A549 (cell line): ENCODE measurements at regions not wholly inside any gene's neighbourhood (a gene's known extent, or its start where the extent isn't known, plus 50 kb on each side); places are given as distances from the start of the nearest gene placed in this dataset.
A peak's percentile ranks its signal among the peaks of the same experiment; 100 is the strongest.

Source experiments
- ATAC-seq, 2 experiments: fragments of 200-7000 bp in 1 of 2; fragments of >200 bp in 1 of 2; cut with Nextera tagmentation in 1 of 2; cut with Tn5 transposase in 1 of 2; 3 replicates each; pipeline versions ENCODE4 v1.8.0 to v1.9.1; 2018 to 2020; ENCODE audit warnings: mild to moderate bottlenecking in 1 of 2, moderate library complexity in 1 of 2
- CTCF ChIA-PET: fragments of 300-600 bp; sonication (Branson Sonifier 250); formaldehyde crosslinking; extraction: SDS; loops from one replicate; lab custom pipeline; 2021; ENCODE audit warnings: antibody characterized with exemption, inconsistent platforms; lab: Yijun Ruan, JAX
- POLR2A ChIA-PET: fragments of 350-600 bp; formaldehyde crosslinking; extraction: SDS; loops from one replicate; lab custom pipeline; 2021; ENCODE audit warnings: antibody characterized with exemption, inconsistent platforms; lab: Yijun Ruan, JAX
- DNase-seq, 2 experiments: peaks; one replicate each; pipeline versions ENCODE4 v3.0.0 to v3.0.0-alpha.2; 2011 to 2016; ENCODE audit warnings: low read depth in 1 of 2, low spot score in 1 of 2
- FAIRE-seq: peaks from 2 replicates; lab custom pipeline; 2011; peaks lifted over from hg19 to GRCh38; lab: Jason Lieb, UNC
- H3K27ac ChIP-seq, 2 experiments: fragments of >200 bp; sonication (Bioruptor Twin); formaldehyde crosslinking; 3 replicates each; pipeline ENCODE4 v1.5.1; 2016 to 2017
- H3K4me1 ChIP-seq: fragments of >200 bp; sonication (Bioruptor Twin); formaldehyde crosslinking; 3 replicates; pipeline ENCODE4 v1.6.1; 2016
- H3K4me2 ChIP-seq: fragments of >200 bp; sonication (Bioruptor Twin); formaldehyde crosslinking; 3 replicates; pipeline ENCODE4 v1.6.1; 2016
- H3K4me3 ChIP-seq: fragments of >200 bp; sonication (Bioruptor Twin); formaldehyde crosslinking; 3 replicates; pipeline ENCODE4 v1.5.1; 2016
- H3K9me3 ChIP-seq: fragments of >200 bp; sonication (Bioruptor Twin); formaldehyde crosslinking; 3 replicates; pipeline ENCODE4 v1.6.1; 2016
- BHLHE40 ChIP-seq: IDR thresholded peaks from 2 replicates; pipeline ENCODE4 v1.6.1; 2012; ENCODE audit warnings: low read depth, low read length, inconsistent platforms
- CHD4 ChIP-seq: fragments of 200-600 bp; sonication (generic); IDR thresholded peaks from 2 replicates; pipeline ENCODE4 v1.6.1; 2016; ENCODE audit warnings: antibody characterized with exemption, mild to moderate bottlenecking, borderline replicate concordance
- EP300 ChIP-seq, 2 experiments: fragments of >200 bp; sonication (Bioruptor Twin); formaldehyde crosslinking; IDR thresholded peaks; 2 replicates in 1 of 2; 3 replicates in 1 of 2; pipeline ENCODE4 v1.6.1; 2016 to 2017
- ESRRA ChIP-seq: fragments of 150-350 bp; IDR thresholded peaks from 2 replicates; pipeline ENCODE4 v1.6.1; 2014; ENCODE audit warnings: mild to moderate bottlenecking, low read length, borderline replicate concordance
- FOSL2 ChIP-seq, 2 experiments: fragments of 450-650 bp in 1 of 2; fragments of >200 bp in 1 of 2; sonication (Bioruptor Twin) in 1 of 2; formaldehyde crosslinking; IDR thresholded peaks; 2 replicates each; pipeline versions ENCODE4 v1.5.0 to v1.6.1; 2016 to 2020; ENCODE audit warnings: mild to moderate bottlenecking in 1 of 2, moderate library complexity in 1 of 2
- KDM1A ChIP-seq: fragments of 200-600 bp; sonication (generic); IDR thresholded peaks from 2 replicates; pipeline ENCODE4 v1.6.1; 2016; ENCODE audit warnings: low read depth, mild to moderate bottlenecking
- MAFK ChIP-seq: fragments of 450-650 bp; IDR thresholded peaks from 2 replicates; pipeline ENCODE4 v1.6.1; 2014; ENCODE audit not compliant: partially characterized antibody
- NPAS2 ChIP-seq: fragments of 250-450 bp; sonication (Bioruptor Pico); IDR thresholded peaks from 2 replicates; pipeline ENCODE4 v1.8.0; 2022; ENCODE audit warnings: mild to moderate bottlenecking, moderate library complexity, borderline replicate concordance
- NR3C1 ChIP-seq: fragments of >200 bp; sonication (Bioruptor Twin); formaldehyde crosslinking; IDR thresholded peaks from 3 replicates; pipeline ENCODE4 v1.6.1; 2017
- PHF8 ChIP-seq: fragments of 200-600 bp; sonication (generic); IDR thresholded peaks from 2 replicates; pipeline ENCODE4 v1.6.1; 2016; ENCODE audit warnings: low read depth, mild to moderate bottlenecking, antibody characterized with exemption, moderate library complexity, borderline replicate concordance
- POLR2A ChIP-seq: IDR thresholded peaks from 2 replicates; pipeline ENCODE4 v1.6.1; 2012; ENCODE audit warnings: mild to moderate bottlenecking, low read length
- RAD21 ChIP-seq, 2 experiments: fragments of >200 bp in 1 of 2; sonication (Bioruptor Twin) in 1 of 2; formaldehyde crosslinking in 1 of 2; IDR thresholded peaks in 1 of 2; conservative IDR thresholded peaks in 1 of 2; 2 replicates in 1 of 2; 3 replicates in 1 of 2; pipeline ENCODE4 v1.6.1; 2012 to 2018; ENCODE audit warnings: inconsistent platforms in 1 of 2
- RFX5 ChIP-seq: fragments of 450-650 bp; IDR thresholded peaks from 2 replicates; pipeline ENCODE4 v1.7.1; 2014; ENCODE audit warnings: antibody characterized with exemption, mild to moderate bottlenecking, moderate library complexity
- SMC3 ChIP-seq: fragments of >200 bp; sonication (Bioruptor Twin); formaldehyde crosslinking; IDR thresholded peaks from 3 replicates; pipeline ENCODE4 v1.6.1; 2018; ENCODE audit warnings: inconsistent platforms
- SREBF2 ChIP-seq: fragments of 450-650 bp; IDR thresholded peaks from 2 replicates; pipeline ENCODE4 v1.6.1; 2014; ENCODE audit warnings: mild to moderate bottlenecking, moderate library complexity
- TFCP2L1 ChIP-seq: fragments of 250-450 bp; sonication (Bioruptor Pico); IDR thresholded peaks from 2 replicates; pipeline ENCODE4 v1.5.0; 2021; ENCODE audit warnings: mild to moderate bottlenecking
- TP53 ChIP-seq: fragments of 250-450 bp; sonication (Bioruptor Pico); IDR thresholded peaks from 2 replicates; pipeline ENCODE4 v1.5.0; 2021; ENCODE audit warnings: mild to moderate bottlenecking, moderate library complexity
- ZFP36 ChIP-seq: fragments of 450-650 bp; IDR thresholded peaks from 2 replicates; pipeline ENCODE4 v1.6.1; 2014; ENCODE audit warnings: borderline replicate concordance; ENCODE audit not compliant: partially characterized antibody
- WGBS: methylation state at CpG from one replicate; pipeline ENCODE4 v1.1.6; 2017; ENCODE audit errors: missing lambda C conversion rate; 5-methylcytosine and 5-hydroxymethylcytosine counted together
- TF ChIP-seq, protein P1 (sequence below): fragments of >200 bp; sonication (Bioruptor Twin); formaldehyde crosslinking; IDR thresholded peaks from 3 replicates; pipeline ENCODE4 v1.5.1; 2016
- TF ChIP-seq, protein P2 (sequence below): fragments of 250-450 bp; sonication (Bioruptor Pico); IDR thresholded peaks from 2 replicates; pipeline ENCODE4 v1.5.0; 2020; ENCODE audit warnings: low read depth, mild to moderate bottlenecking, moderate library complexity
- TF ChIP-seq, protein P3 (sequence below): IDR thresholded peaks from 2 replicates; pipeline ENCODE4 v1.6.1; 2012
- TF ChIP-seq, protein P4 (sequence below): fragments of >200 bp; sonication (Bioruptor Twin); formaldehyde crosslinking; IDR thresholded peaks from 3 replicates; pipeline ENCODE4 v1.6.1; 2016
- TF ChIP-seq, protein P5 (sequence below): fragments of 450-650 bp; IDR thresholded peaks from 2 replicates; pipeline ENCODE4 v1.6.1; 2014; ENCODE audit warnings: antibody characterized with exemption

DNA sequence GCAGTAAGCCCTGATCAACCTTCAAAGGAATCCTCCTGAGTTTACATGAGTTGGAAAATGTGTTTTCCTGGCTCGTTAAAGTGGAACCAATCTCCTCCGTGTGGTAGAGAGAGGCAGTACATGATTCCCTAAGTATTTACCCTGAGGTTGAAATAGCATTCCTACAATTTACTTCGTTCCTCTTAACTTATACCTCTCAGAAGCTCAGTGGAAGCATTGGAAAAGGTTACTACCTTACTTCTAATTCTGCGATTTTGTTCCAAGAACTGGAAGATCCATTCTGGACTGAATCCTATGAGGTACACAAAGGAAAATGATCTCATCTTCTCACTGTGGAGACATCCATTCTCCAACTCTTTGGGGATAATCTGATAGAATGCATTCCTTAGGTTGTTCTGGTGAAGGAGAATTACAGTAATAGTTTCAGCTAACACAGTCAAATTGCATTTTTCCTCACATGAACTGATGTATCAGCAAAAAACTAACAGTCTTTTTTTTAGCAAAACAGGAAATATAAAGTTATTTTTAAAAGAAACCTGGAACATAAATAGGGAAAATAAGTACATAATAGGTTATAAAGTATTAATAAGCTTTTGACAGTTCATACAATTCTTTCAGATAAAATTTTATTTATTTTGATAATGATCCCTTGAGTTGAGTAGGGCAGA lies 475.6 kb downstream of the PDZRN4 start:
- Histone ChIP-seq H3K4me1 (no peaks in the 10 kb centered on the region), H3K4me3 (no peak overlapping the region), H3K4me2 (no peak overlapping the region), H3K27ac (no peak overlapping the region), H3K9me3 (no peaks in the 10 kb centered on the region)
- peak; percentile 68 to 78; a peak in 5 of 6 replicates for ATAC-seq
- WGBS, result 10% methylated on average over 4 of the region's 4 CpGs
- DNase-seq, result peak; percentile 18 to 39
- ChIA-PET POLR2A (no interaction called here), CTCF (interaction anchor here (1.4 kb wide), 1 partner anchor 12 kb away, joined by 3 read pairs; no protein-coding TSS in a partner anchor)
- FAIRE-seq, result no peak
- TF ChIP-seq ZFP36, result no peak
- TF ChIP-seq, protein P1, sequence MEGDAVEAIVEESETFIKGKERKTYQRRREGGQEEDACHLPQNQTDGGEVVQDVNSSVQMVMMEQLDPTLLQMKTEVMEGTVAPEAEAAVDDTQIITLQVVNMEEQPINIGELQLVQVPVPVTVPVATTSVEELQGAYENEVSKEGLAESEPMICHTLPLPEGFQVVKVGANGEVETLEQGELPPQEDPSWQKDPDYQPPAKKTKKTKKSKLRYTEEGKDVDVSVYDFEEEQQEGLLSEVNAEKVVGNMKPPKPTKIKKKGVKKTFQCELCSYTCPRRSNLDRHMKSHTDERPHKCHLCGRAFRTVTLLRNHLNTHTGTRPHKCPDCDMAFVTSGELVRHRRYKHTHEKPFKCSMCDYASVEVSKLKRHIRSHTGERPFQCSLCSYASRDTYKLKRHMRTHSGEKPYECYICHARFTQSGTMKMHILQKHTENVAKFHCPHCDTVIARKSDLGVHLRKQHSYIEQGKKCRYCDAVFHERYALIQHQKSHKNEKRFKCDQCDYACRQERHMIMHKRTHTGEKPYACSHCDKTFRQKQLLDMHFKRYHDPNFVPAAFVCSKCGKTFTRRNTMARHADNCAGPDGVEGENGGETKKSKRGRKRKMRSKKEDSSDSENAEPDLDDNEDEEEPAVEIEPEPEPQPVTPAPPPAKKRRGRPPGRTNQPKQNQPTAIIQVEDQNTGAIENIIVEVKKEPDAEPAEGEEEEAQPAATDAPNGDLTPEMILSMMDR, result peak; percentile 17; the same call in 1 of the 3 replicates
- TF ChIP-seq RAD21 (conservative IDR thresholded peaks at IDR 0.05 in 1 of 2, IDR thresholded peaks at IDR 0.05 in 1 of 2), result peak; percentile 37 to 42; a peak in 4 of 5 replicates
- TF ChIP-seq SMC3, result peak; percentile 15; the same call in 1 of the 3 replicates
- TF ChIP-seq MAFK, result peak; percentile 79
- TF ChIP-seq, protein P2, sequence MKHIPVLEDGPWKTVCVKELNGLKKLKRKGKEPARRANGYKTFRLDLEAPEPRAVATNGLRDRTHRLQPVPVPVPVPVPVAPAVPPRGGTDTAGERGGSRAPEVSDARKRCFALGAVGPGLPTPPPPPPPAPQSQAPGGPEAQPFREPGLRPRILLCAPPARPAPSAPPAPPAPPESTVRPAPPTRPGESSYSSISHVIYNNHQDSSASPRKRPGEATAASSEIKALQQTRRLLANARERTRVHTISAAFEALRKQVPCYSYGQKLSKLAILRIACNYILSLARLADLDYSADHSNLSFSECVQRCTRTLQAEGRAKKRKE (CRISPR knock-in tag), result no peak
- TF ChIP-seq, all 56 proteins: peak for 4

DNA sequence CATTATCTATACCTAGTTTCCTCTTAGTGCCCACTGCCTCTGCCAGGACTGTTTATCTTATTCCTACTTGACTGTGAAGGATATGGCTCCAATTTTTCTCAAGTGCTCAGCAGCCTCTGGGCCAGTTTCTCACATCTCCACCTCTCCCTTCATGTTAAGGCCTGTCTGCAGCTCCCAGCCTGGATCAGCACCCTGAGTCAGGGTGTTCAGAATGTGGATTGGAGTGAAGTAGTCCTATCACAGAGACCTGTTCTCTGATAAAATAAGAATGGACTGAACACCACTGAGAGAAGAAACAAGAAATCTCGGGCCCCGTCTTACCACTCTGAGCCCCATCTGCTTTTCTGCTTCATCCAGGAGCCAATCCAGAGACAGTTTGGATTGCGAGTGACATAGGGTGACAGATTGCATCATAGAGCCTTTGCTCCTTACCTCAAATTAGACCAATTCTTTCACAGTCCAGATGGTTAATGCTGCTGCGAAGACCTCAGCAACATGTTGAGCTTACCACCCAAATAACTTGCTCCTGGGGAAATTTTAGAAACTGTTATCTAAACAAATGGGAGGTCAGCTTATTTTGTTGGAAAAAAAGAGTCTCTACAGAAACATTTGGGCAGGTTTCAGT lies 473.1 kb downstream of the PDZRN4 start:
- Histone ChIP-seq H3K4me2 (no peak overlapping the region), H3K27ac (no peak overlapping the region), H3K4me1 (no peaks in the 10 kb centered on the region), H3K4me3 (no peak overlapping the region), H3K9me3 (no peaks in the 10 kb centered on the region)
- TF ChIP-seq NR3C1 (no peak), ESRRA (no peak), CHD4 (no peak), TFCP2L1 (CRISPR knock-in tag) (no peak), FOSL2 (IDR thresholded peaks at IDR 0.05) (no peak), FOSL2 (CRISPR knock-in tag; IDR thresholded peaks at IDR 0.05) (no peak), RFX5 (no peak), KDM1A (no peak), SREBF2 (no peak), PHF8 (no peak), NPAS2 (CRISPR knock-in tag) (no peak), ZFP36 (no peak), EP300 (IDR thresholded peaks at IDR 0.05) (no peak), POLR2A (no peak), TP53 (CRISPR knock-in tag) (no peak), BHLHE40 (no peak)
- TF ChIP-seq, protein P3, sequence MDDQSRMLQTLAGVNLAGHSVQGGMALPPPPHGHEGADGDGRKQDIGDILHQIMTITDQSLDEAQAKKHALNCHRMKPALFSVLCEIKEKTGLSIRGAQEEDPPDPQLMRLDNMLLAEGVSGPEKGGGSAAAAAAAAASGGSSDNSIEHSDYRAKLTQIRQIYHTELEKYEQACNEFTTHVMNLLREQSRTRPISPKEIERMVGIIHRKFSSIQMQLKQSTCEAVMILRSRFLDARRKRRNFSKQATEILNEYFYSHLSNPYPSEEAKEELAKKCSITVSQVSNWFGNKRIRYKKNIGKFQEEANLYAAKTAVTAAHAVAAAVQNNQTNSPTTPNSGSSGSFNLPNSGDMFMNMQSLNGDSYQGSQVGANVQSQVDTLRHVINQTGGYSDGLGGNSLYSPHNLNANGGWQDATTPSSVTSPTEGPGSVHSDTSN, result no peak
- TF ChIP-seq, protein P4, sequence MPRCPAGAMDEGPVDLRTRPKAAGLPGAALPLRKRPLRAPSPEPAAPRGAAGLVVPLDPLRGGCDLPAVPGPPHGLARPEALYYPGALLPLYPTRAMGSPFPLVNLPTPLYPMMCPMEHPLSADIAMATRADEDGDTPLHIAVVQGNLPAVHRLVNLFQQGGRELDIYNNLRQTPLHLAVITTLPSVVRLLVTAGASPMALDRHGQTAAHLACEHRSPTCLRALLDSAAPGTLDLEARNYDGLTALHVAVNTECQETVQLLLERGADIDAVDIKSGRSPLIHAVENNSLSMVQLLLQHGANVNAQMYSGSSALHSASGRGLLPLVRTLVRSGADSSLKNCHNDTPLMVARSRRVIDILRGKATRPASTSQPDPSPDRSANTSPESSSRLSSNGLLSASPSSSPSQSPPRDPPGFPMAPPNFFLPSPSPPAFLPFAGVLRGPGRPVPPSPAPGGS, result no peak
- TF ChIP-seq, protein P5, sequence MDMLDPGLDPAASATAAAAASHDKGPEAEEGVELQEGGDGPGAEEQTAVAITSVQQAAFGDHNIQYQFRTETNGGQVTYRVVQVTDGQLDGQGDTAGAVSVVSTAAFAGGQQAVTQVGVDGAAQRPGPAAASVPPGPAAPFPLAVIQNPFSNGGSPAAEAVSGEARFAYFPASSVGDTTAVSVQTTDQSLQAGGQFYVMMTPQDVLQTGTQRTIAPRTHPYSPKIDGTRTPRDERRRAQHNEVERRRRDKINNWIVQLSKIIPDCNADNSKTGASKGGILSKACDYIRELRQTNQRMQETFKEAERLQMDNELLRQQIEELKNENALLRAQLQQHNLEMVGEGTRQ, result no peak
- TF ChIP-seq, protein P1, result no peak
- FAIRE-seq (no peak), ATAC-seq (no peak), DNase-seq (no peak)
- ChIA-PET POLR2A (no interaction called here), CTCF (no interaction called here)
- WGBS, result 50% methylated on average over 4 of the region's 4 CpGs
